Stimulated activated naive CD8-positive, alpha-beta T cell treated with anti-CD3 and anti-CD28 coated beads, Interleukin-15, Interleukin-2, amounts not matched to agents 100 U/mL and 50 U/mL, for 24 hours (primary cell): ENCODE measurements at regions not wholly inside any gene's neighbourhood (a gene's known extent, or its start where the extent isn't known, plus 50 kb on each side); places are given as distances from the start of the nearest gene placed in this dataset.

ENCODE experiments used
- ATAC-seq: fragments of 150-1000 bp; cut with Tn5 transposase; one replicate; pipeline ENCODE4 v1.10.0; 2021
- DNase-seq: peaks from one replicate; pipeline ENCODE4 v3.0.0; 2021

- ATAC-seq (no peak), DNase-seq (no peak)
Measured at GRCh38 chr14:100381395-100382105, 58.4 kb downstream of the SLC25A47 start.

GRCh38 chr14:100382106-100382455 lies 58.9 kb downstream of the SLC25A47 start:
- no peak for ATAC-seq
- no peak for DNase-seq

GRCh38 chr14:100383727-100384158 lies 60.6 kb downstream of the SLC25A47 start:
- DNase-seq = peak; percentile 71
- ATAC-seq = peak; percentile 83

- DNase-seq (no peak), ATAC-seq (no peak)
Measured at GRCh38 chr14:100384277-100384676, 61.1 kb downstream of the SLC25A47 start.

GRCh38 chr14:100384819-100385813 lies 62.0 kb downstream of the SLC25A47 start:
- no peak for ATAC-seq
- no peak for DNase-seq

GRCh38 chr14:100386121-100386520 lies 63.0 kb downstream of the SLC25A47 start:
- ATAC-seq = no peak
- DNase-seq = no peak

- no peak for DNase-seq
- ATAC-seq = no peak
Measured at GRCh38 chr14:100386846-100387245, 63.7 kb downstream of the SLC25A47 start.

GRCh38 chr14:100387450-100387849 lies 64.3 kb downstream of the SLC25A47 start:
- DNase-seq (no peak), ATAC-seq (no peak)

- DNase-seq = no peak
- no peak for ATAC-seq
Measured at GRCh38 chr14:100388103-100389054, 65.2 kb downstream of the SLC25A47 start.

GRCh38 chr14:100389497-100390104 lies 66.5 kb downstream of the SLC25A47 start:
- DNase-seq = no peak
- no peak for ATAC-seq

- ATAC-seq (no peak), DNase-seq (no peak)
Measured at GRCh38 chr14:100391173-100391572, 68.0 kb downstream of the SLC25A47 start.

- DNase-seq (no peak), ATAC-seq (no peak)
Measured at GRCh38 chr14:100391724-100392123, 68.6 kb downstream of the SLC25A47 start.

- DNase-seq (no peak), ATAC-seq (no peak)
Measured at GRCh38 chr14:100392356-100392755, 69.2 kb downstream of the SLC25A47 start.

- ATAC-seq = no peak
- DNase-seq = no peak
Measured at GRCh38 chr14:100393362-100393761, 70.2 kb downstream of the SLC25A47 start.

GRCh38 chr14:100393906-100394732 lies 71.0 kb downstream of the SLC25A47 start:
- DNase-seq (no peak), ATAC-seq (no peak)

GRCh38 chr14:100394886-100395672 lies 71.9 kb downstream of the SLC25A47 start:
- DNase-seq = no peak
- no peak for ATAC-seq

GRCh38 chr14:100396266-100396795 lies 73.2 kb downstream of the SLC25A47 start:
- ATAC-seq = no peak

GRCh38 chr14:100397005-100397404 lies 73.9 kb downstream of the SLC25A47 start:
- no peak for ATAC-seq
- no peak for DNase-seq

More at GRCh38 chr14:100396266-100396795, 73.2 kb downstream of the SLC25A47 start:
- no peak for DNase-seq

GRCh38 chr14:100398044-100398443 lies 74.9 kb downstream of the SLC25A47 start:
- ATAC-seq = no peak
- DNase-seq = no peak
